AG09319 (cell line): ENCODE measurements at regions not wholly inside any gene's neighbourhood (a gene's known extent, or its start where the extent isn't known, plus 50 kb on each side); places are given as distances from the start of the nearest gene placed in this dataset.

Source experiments
- DNase-seq: peaks from one replicate; pipeline ENCODE4 v3.0.0-alpha.2; 2010; ENCODE audit warnings: low read depth; ENCODE audit errors: extremely low read depth
- CTCF ChIP-seq: IDR thresholded peaks from 2 replicates; pipeline ENCODE4 v1.5.1; 2011; ENCODE audit warnings: low read depth, mild to moderate bottlenecking, inconsistent platforms, low read length, moderate library complexity

GRCh38 chr1:55717111-55717510, 501.9 kb upstream of the USP24 start:
- TF ChIP-seq CTCF: no peak
- DNase-seq: no peak

DNA sequence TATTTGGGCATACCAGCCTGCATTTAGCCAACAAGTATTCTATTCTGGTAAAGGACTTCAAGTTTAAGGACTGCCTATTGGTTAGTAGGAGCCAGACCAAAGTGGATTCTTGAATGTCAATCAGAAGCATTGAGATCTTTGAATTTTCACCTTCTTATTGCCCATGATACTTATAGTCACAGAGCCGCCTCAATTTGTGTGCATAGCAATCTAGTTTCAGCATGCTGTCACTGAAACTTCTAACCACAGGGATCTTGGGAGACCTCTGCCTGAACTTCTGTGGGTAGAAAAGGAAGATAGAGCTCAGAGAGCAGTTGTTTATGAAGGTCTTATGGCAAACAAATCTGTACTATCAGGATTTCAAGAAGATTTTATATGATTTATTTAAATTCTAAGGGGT, 501.4 kb upstream of the USP24 start:
- DNase-seq: no peak
- TF ChIP-seq CTCF: no peak

DNA sequence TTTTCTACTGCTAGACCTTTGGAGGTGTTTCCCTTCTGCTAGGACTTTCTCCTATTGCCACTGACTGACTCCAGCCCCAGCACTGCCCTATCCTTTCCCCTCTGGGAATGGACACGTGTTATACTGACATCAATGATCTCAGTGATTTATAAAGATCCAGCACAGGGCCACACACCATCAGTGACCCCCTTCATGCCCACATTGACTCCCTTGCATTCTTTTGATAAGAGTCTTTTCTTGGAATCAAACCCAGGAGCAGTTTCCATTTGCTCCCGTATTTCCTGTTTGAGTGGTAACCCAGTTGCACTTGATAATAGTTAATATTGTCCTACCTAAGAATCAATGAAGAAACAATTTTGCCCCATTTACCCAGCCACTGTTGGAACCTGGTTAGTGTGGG, 501.0 kb upstream of the USP24 start:
- TF ChIP-seq CTCF: no peak
- DNase-seq: no peak

DNA sequence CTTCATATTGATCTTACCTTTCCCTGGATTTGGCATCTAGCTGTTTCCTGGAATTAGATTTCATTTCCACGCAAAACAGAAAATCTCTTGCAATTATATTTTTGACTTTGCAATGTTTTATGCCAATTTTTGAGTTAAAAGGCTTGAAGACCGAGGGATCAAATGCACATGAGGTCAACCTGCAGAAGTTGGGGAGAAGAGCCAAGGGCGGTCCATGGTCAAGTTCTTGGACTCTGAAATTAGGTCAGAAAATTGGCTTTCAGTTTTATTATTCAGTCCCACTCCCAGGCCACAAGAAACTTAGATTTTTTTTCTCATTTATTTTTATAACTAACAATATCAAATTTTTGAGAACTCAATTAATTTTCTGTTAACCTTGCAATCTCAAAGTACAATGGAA, 499.1 kb upstream of the USP24 start:
- DNase-seq: no peak
- TF ChIP-seq CTCF: no peak

DNA sequence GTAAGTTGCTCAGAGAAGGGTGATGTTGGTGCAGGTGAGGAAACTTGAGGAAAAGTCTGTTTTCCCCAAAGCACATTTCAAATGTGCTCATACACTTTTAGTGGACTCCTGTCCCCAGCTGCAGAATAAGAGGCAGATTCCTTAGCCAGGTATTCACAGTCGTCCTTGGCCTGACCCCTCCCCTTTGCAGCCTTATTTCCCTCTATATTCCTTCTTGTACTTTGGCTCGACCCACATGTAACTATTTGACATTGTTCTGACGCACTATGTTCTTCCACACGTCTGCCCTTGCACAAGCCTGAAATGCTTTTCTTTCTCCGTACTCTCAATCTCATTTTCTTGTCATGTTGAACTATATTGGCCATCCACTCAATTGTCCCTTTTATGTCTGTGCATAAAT, 498.4 kb upstream of the USP24 start:
- TF ChIP-seq CTCF: no peak
- no peak for DNase-seq

DNA sequence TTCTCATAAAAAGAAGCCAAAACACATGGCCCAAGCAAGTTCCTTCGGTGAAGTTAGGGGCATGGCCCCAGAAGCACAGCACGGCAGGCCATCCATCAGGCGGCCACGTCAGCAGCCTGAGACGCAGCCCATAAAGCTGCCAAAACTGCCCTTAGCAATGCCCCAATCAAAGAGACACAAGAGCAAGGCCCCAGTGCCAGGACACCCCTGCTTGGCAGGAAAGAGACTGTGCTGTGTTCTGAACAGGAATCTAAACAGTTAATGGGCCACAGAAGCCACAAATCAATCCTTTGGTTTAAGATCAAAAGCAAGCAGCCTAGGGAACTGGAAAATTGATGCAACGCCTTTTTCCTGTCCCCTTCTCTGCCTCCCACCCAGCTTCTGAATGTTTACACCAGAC, 497.0 kb upstream of the USP24 start:
- DNase-seq: no peak
- TF ChIP-seq CTCF: no peak

GRCh38 chr1:55708781-55709180, 493.6 kb upstream of the USP24 start:
- no peak for TF ChIP-seq CTCF
- DNase-seq: no peak
